Fibroblast of lung (primary cell): ENCODE measurements at regions not wholly inside any gene's neighbourhood (a gene's known extent, or its start where the extent isn't known, plus 50 kb on each side); places are given as distances from the start of the nearest gene placed in this dataset.

ENCODE experiments used
- CTCF ChIP-seq, 2 donors: IDR thresholded peaks in 1 of 2; conservative IDR thresholded peaks in 1 of 2; 1 replicate in 1 of 2; 2 replicates in 1 of 2; pipeline ENCODE4 v1.5.1; 2011 to 2012; ENCODE audit warnings: low read length in 2 of 2, control low read depth in 1 of 2, inconsistent platforms in 1 of 2, low read depth in 1 of 2, mild to moderate bottlenecking in 1 of 2
- EZH2 ChIP-seq: IDR thresholded peaks from 2 replicates; pipeline ENCODE4 v1.5.1; 2012; ENCODE audit warnings: low read length, control low read depth, mild to moderate bottlenecking; ENCODE audit errors: missing control alignments

- TF ChIP-seq EZH2, result no peak
- no peak for TF ChIP-seq CTCF (conservative IDR thresholded peaks at IDR 0.05 in 1 of 2, IDR thresholded peaks at IDR 0.05 in 1 of 2; ENCODE audit: low read depth in 1 of 2, low read length in 2 of 2)
Measured at GRCh38 chr20:6502219-6502618, 265.3 kb upstream of the BMP2 start.
